Esophagus (tissue), 2 donors: ENCODE measurements at regions not wholly inside any gene's neighbourhood (a gene's known extent, or its start where the extent isn't known, plus 50 kb on each side); places are given as distances from the start of the nearest gene placed in this dataset.

ENCODE experiments used
- H3K27ac ChIP-seq, 2 donors: one replicate each; pipeline ENCODE4 v1.5.1; 2013; ENCODE audit warnings: low read depth in 2 of 2, mild to moderate bottlenecking in 2 of 2, inconsistent platforms in 1 of 2, low read length in 1 of 2, moderate library complexity in 1 of 2
- H3K27me3 ChIP-seq, 2 donors: one replicate each; pipeline ENCODE4 v1.6.1; 2013; ENCODE audit warnings: low read length in 2 of 2, control low read depth in 1 of 2, mild to moderate bottlenecking in 1 of 2; ENCODE audit not compliant: insufficient read depth in 2 of 2, control insufficient read depth in 1 of 2
- H3K36me3 ChIP-seq, 2 donors: one replicate each; pipeline ENCODE4 v1.6.1; 2013; ENCODE audit warnings: low read length in 1 of 2; ENCODE audit not compliant: control insufficient read depth in 2 of 2, insufficient read depth in 2 of 2
- H3K4me1 ChIP-seq, 2 donors: one replicate each; pipeline ENCODE4 v1.6.1; 2013; ENCODE audit warnings: low read length in 1 of 2; ENCODE audit not compliant: control insufficient read depth in 2 of 2, insufficient read depth in 2 of 2
- H3K4me3 ChIP-seq, 2 donors: one replicate each; pipeline ENCODE4 v1.5.1; 2013; ENCODE audit warnings: low read length in 2 of 2, mild to moderate bottlenecking in 2 of 2, low read depth in 1 of 2, moderate library complexity in 1 of 2
- H3K9me3 ChIP-seq, 2 donors: one replicate each; pipeline ENCODE4 v1.6.1; 2013; ENCODE audit warnings: mild to moderate bottlenecking in 2 of 2, low read depth in 1 of 2, low read length in 1 of 2, moderate library complexity in 1 of 2; ENCODE audit not compliant: control insufficient read depth in 2 of 2, insufficient read depth in 1 of 2
- WGBS, 2 donors: extraction: QIAGEN DNeasy Blood & Tissue Kit; methylation state at CpG; one replicate each; pipeline ENCODE4 v1.1.7; 2013; 5-methylcytosine and 5-hydroxymethylcytosine counted together
- donor health status: healthy with polysubstance abuse.
- donor health status: Bipolar disorder and iron deficiency.

DNA sequence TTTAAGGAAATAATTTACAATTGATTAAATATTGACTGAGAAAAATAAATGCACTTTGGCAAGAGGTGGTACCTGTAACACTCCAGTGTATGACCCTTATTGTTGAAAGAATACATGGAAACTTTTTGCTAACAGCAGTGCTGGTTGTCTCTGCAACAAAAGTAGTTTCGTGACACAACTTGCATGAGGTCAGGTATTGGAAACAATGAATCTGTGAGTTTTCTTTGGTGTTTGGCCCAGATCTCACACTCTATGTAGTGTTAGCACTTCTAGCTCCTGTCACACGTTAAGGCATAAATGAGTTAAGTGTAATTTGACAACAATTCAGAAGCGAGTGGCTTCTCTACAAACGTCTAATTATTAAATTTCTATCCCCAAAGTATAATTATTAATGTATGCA lies 137.7 kb upstream of the MDFIC start:
- no peaks in the 10 kb centered on the region for H3K27me3 ChIP-seq
- H3K4me3 ChIP-seq: no peak overlapping the region
- no peaks in the 10 kb centered on the region for H3K4me1 ChIP-seq
- no peak overlapping the region for H3K27ac ChIP-seq
- no peaks in the 10 kb centered on the region for H3K9me3 ChIP-seq
- H3K36me3 ChIP-seq: no peaks in the 10 kb centered on the region
- WGBS, 2 donors: 65 to 72% methylated on average over 4 of the region's 4 CpGs

- WGBS, 2 donors: 37 to 52% methylated on average over 1 of the region's 1 CpG
- no peaks in the 10 kb centered on the region for H3K27me3 ChIP-seq
- no peaks in the 10 kb centered on the region for H3K4me1 ChIP-seq
- no peaks in the 10 kb centered on the region for H3K36me3 ChIP-seq
- no peak overlapping the region for H3K27ac ChIP-seq
- H3K4me3 ChIP-seq: no peak overlapping the region
- H3K9me3 ChIP-seq: no peaks in the 10 kb centered on the region
Measured at GRCh38 chr7:114784746-114785145, 137.1 kb upstream of the MDFIC start.

DNA sequence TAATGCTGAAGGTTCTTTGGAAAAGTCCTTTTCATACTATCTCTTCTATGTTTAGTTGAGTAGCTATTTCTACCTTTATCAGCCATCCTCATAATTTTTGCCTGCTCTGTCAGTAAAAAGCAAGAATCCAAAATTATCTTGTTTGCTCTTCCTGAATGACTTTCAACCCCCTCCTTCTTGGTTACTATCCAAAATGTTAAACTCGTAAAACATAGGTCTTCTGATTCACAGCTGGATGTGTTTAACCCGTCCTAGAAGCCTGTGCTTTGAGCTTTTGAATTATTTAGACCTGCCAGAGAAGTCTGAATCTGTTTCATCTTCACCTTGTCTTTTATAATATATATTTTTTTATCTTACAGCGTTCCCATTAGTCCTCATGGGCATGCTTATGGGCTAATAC lies 136.4 kb upstream of the MDFIC start:
- no peak overlapping the region for H3K4me3 ChIP-seq

DNA sequence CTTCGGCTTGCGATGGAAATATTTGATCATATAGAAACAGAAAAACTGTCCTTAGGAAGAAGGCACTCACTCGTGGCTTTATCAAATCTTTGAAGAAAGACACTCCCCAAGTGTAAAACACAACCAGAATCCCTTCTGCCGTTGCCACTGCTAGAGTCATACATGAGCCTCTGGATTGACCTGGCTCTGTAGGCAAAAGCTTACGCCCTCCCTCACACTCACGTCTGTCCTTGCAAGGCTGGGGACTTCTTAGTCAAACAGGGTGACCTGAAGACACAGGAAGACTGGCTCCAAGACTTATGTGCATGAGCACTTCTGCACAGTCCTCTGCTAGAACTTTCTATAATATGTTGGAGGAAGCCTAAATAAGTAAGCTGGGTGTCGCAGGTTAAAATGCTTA lies 135.4 kb upstream of the MDFIC start:
- H3K27ac ChIP-seq: no peak overlapping the region
- no peaks in the 10 kb centered on the region for H3K36me3 ChIP-seq
- H3K27me3 ChIP-seq: no peaks in the 10 kb centered on the region
- 74 to 85% methylated on average over 7 of the region's 7 CpGs for WGBS, 2 donors
- H3K9me3 ChIP-seq: no peaks in the 10 kb centered on the region
- H3K4me1 ChIP-seq: no peaks in the 10 kb centered on the region
- H3K4me3 ChIP-seq: no peak overlapping the region

More for the DNA sequence above, 136.4 kb upstream of the MDFIC start:
- no peaks in the 10 kb centered on the region for H3K4me1 ChIP-seq
- 51 to 66% methylated on average over 3 of the region's 3 CpGs for WGBS, 2 donors
- no peak overlapping the region for H3K27ac ChIP-seq
- no peaks in the 10 kb centered on the region for H3K9me3 ChIP-seq
- no peaks in the 10 kb centered on the region for H3K36me3 ChIP-seq
- H3K27me3 ChIP-seq: no peaks in the 10 kb centered on the region

GRCh38 chr7:114787556-114787955 lies 134.3 kb upstream of the MDFIC start:
- no peak overlapping the region for H3K4me3 ChIP-seq
- no peaks in the 10 kb centered on the region for H3K4me1 ChIP-seq
- H3K27me3 ChIP-seq: no peaks in the 10 kb centered on the region
- 85 to 89% methylated on average over 1 of the region's 1 CpG for WGBS, 2 donors
- no peaks in the 10 kb centered on the region for H3K36me3 ChIP-seq
- H3K27ac ChIP-seq: no peak overlapping the region
- H3K9me3 ChIP-seq: no peaks in the 10 kb centered on the region

DNA sequence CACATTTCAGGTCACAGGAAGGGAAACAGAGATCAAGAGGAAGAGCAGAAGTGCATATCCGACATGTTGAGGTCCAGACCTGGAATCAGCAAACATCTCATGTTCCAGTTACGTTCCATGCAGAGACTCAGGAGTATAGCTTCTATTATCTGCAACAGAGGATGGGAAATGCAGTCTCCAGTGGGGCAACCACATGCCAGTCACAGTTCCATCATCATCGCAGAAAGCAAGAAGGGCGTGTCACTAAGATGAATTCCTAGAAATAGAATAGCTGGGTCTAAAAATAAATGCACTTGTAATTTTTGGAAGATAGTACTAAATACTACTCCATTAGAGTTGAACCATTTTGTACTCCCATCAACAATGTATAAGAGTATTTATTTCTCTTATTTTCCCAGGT lies 133.2 kb upstream of the MDFIC start:
- 88 to 90% methylated on average over 4 of the region's 4 CpGs for WGBS, 2 donors
- no peak overlapping the region for H3K4me3 ChIP-seq
- H3K27me3 ChIP-seq: no peaks in the 10 kb centered on the region
- no peaks in the 10 kb centered on the region for H3K9me3 ChIP-seq
- no peaks in the 10 kb centered on the region for H3K36me3 ChIP-seq
- no peak overlapping the region for H3K27ac ChIP-seq
- H3K4me1 ChIP-seq: no peaks in the 10 kb centered on the region

- no peak overlapping the region for H3K27ac ChIP-seq
- no peaks in the 10 kb centered on the region for H3K4me1 ChIP-seq
- no peaks in the 10 kb centered on the region for H3K36me3 ChIP-seq
- WGBS, 2 donors: 47 to 49% methylated on average over 2 of the region's 2 CpGs
- no peak overlapping the region for H3K4me3 ChIP-seq
- H3K27me3 ChIP-seq: no peaks in the 10 kb centered on the region
- H3K9me3 ChIP-seq: no peaks in the 10 kb centered on the region
Measured at GRCh38 chr7:114789161-114789560, 132.7 kb upstream of the MDFIC start.

- H3K36me3 ChIP-seq: no peaks in the 10 kb centered on the region
- H3K9me3 ChIP-seq: no peaks in the 10 kb centered on the region
- H3K27me3 ChIP-seq: no peaks in the 10 kb centered on the region
- no peak overlapping the region for H3K27ac ChIP-seq
- 53 to 70% methylated on average over 3 of the region's 3 CpGs for WGBS, 2 donors
- no peak overlapping the region for H3K4me3 ChIP-seq
- no peaks in the 10 kb centered on the region for H3K4me1 ChIP-seq
Measured at GRCh38 chr7:114789871-114790311, 132.0 kb upstream of the MDFIC start.

- H3K27ac ChIP-seq: no peak overlapping the region
- H3K27me3 ChIP-seq: no peaks in the 10 kb centered on the region
- no peaks in the 10 kb centered on the region for H3K9me3 ChIP-seq
- no peak overlapping the region for H3K4me3 ChIP-seq
- WGBS, 2 donors: 62 to 67% methylated on average over 1 of the region's 1 CpG
- no peaks in the 10 kb centered on the region for H3K36me3 ChIP-seq
- H3K4me1 ChIP-seq: no peaks in the 10 kb centered on the region
Measured at GRCh38 chr7:114790521-114790920, 131.4 kb upstream of the MDFIC start.

DNA sequence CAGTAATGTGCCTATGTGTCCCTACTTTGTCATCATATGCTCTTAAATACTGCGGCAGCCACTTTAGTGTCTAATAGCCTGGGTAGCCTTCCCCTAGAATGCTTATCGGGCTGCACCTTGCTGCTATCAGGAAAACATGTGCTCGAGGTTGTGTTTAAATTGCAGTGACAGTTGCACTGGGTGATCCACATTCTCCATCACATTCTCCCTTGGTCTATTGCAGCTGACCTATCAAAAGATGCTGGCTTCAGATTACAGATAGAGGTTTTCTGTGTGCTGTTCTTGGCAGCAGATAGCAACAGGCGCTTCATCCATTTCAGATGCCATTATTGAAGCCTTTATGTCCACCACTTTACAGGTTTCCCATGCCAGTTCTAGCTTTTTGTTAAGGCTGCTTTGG lies 130.1 kb upstream of the MDFIC start:
- 74 to 84% methylated on average over 4 of the region's 4 CpGs for WGBS, 2 donors
- Histone ChIP-seq H3K9me3 (no peaks in the 10 kb centered on the region), H3K4me3 (no peak overlapping the region), H3K27me3 (no peaks in the 10 kb centered on the region), H3K4me1 (no peaks in the 10 kb centered on the region), H3K36me3 (no peaks in the 10 kb centered on the region), H3K27ac (no peak overlapping the region)
